Neuronal stem cell (in vitro differentiated cells): ENCODE measurements at regions not wholly inside any gene's neighbourhood (a gene's known extent, or its start where the extent isn't known, plus 50 kb on each side); places are given as distances from the start of the nearest gene placed in this dataset.

Source experiments
- DNase-seq: peaks from one replicate; pipeline ENCODE4 v3.0.0-alpha.2; 2013; ENCODE audit warnings: low spot score
- H2AFZ ChIP-seq: one replicate; pipeline ENCODE4 v1.6.1; 2013; ENCODE audit warnings: mild to moderate bottlenecking, low read length, inconsistent platforms
- H2AK5ac ChIP-seq: 2 replicates; pipeline ENCODE4 v1.6.1; 2013; ENCODE audit warnings: low read depth, mild to moderate bottlenecking, inconsistent platforms, low read length, moderate library complexity, mixed read lengths
- H2BK120ac ChIP-seq: 2 replicates; pipeline ENCODE4 v1.6.1; 2013; ENCODE audit warnings: low read depth, mild to moderate bottlenecking, inconsistent platforms, low read length, moderate library complexity, mixed read lengths
- H2BK12ac ChIP-seq: one replicate; pipeline ENCODE4 v1.6.1; 2013; ENCODE audit warnings: low read length, inconsistent platforms
- H2BK15ac ChIP-seq: 2 replicates; pipeline ENCODE4 v1.6.1; 2013; ENCODE audit warnings: mild to moderate bottlenecking, low read length, inconsistent platforms, mixed read lengths
- H2BK5ac ChIP-seq: one replicate; pipeline ENCODE4 v1.6.1; 2013; ENCODE audit warnings: inconsistent platforms, mild to moderate bottlenecking, low read length, moderate library complexity
- H3K14ac ChIP-seq: one replicate; pipeline ENCODE4 v1.6.1; 2013; ENCODE audit warnings: low read length, inconsistent platforms
- H3K18ac ChIP-seq: 2 replicates; pipeline ENCODE4 v1.6.1; 2013; ENCODE audit warnings: low read length, inconsistent platforms
- H3K23ac ChIP-seq: 2 replicates; pipeline ENCODE4 v1.6.1; 2013; ENCODE audit warnings: low read depth, mild to moderate bottlenecking, mixed read lengths, low read length, inconsistent platforms; ENCODE audit not compliant: poor library complexity
- H3K27ac ChIP-seq: replicated peaks from 3 replicates; pipeline ENCODE4 v1.5.1; 2013; ENCODE audit warnings: low read length, inconsistent platforms
- H3K27me3 ChIP-seq, 3 experiments: 2 replicates each; pipeline ENCODE4 v1.6.1; 2013; ENCODE audit warnings: low read length in 3 of 3, mild to moderate bottlenecking in 2 of 3, inconsistent platforms in 1 of 3, low read depth in 1 of 3, mixed read lengths in 1 of 3, moderate library complexity in 1 of 3; ENCODE audit not compliant: control insufficient read depth in 3 of 3, insufficient read depth in 3 of 3
- H3K36me3 ChIP-seq, 2 donors: replicated peaks in 1 of 2; 2 replicates each; pipeline ENCODE4 v1.6.1; 2013; ENCODE audit warnings: low read length in 2 of 2; ENCODE audit not compliant: control insufficient read depth in 2 of 2, insufficient read depth in 2 of 2
- H3K4ac ChIP-seq: 2 replicates; pipeline ENCODE4 v1.6.1; 2013; ENCODE audit warnings: inconsistent platforms, mild to moderate bottlenecking, low read length, moderate library complexity
- H3K4me1 ChIP-seq, 2 donors: 1 replicate in 1 of 2; 2 replicates in 1 of 2; pipeline ENCODE4 v1.6.1; 2013; ENCODE audit warnings: low read length in 2 of 2, low read depth in 1 of 2; ENCODE audit not compliant: control insufficient read depth in 2 of 2, insufficient read depth in 1 of 2
- H3K4me2 ChIP-seq: one replicate; pipeline ENCODE4 v1.6.1; 2013; ENCODE audit warnings: mild to moderate bottlenecking, low read length, inconsistent platforms; ENCODE audit not compliant: insufficient read depth, poor library complexity, severe bottlenecking
- H3K4me3 ChIP-seq, 2 donors: 2 replicates each; pipeline ENCODE4 v1.5.1; 2013; ENCODE audit warnings: low read length in 2 of 2, mild to moderate bottlenecking in 2 of 2, inconsistent platforms in 1 of 2, moderate library complexity in 1 of 2
- H3K79me1 ChIP-seq: one replicate; pipeline ENCODE4 v1.6.1; 2013; ENCODE audit warnings: low read depth, mild to moderate bottlenecking, inconsistent platforms, low read length, moderate library complexity
- H3K9ac ChIP-seq: one replicate; pipeline ENCODE4 v1.6.1; 2013; ENCODE audit warnings: mild to moderate bottlenecking, low read depth, low read length, inconsistent platforms; ENCODE audit not compliant: poor library complexity
- H3K9me3 ChIP-seq, 2 donors: replicated peaks in 1 of 2; 2 replicates each; pipeline versions ENCODE3 to v1.6.1; 2013; ENCODE audit warnings: low read length in 2 of 2, mild to moderate bottlenecking in 2 of 2, inconsistent platforms in 1 of 2, low read depth in 1 of 2, mixed read lengths in 1 of 2, moderate library complexity in 1 of 2; ENCODE audit not compliant: control insufficient read depth in 2 of 2, insufficient read depth in 1 of 2
- H4K8ac ChIP-seq: one replicate; pipeline ENCODE4 v1.6.1; 2013; ENCODE audit warnings: low read depth, mild to moderate bottlenecking, inconsistent platforms, low read length, moderate library complexity
- H4K91ac ChIP-seq: one replicate; pipeline ENCODE4 v1.6.1; 2013; ENCODE audit warnings: low read length, low read depth, mild to moderate bottlenecking, inconsistent platforms; ENCODE audit not compliant: poor library complexity
- WGBS, 2 donors: extraction: QIAGEN DNeasy Blood & Tissue Kit; methylation state at CpG; one replicate each; pipeline ENCODE4 v1.1.7; 2013; ENCODE audit warnings: missing lambda C conversion rate in 2 of 2, mixed read lengths in 1 of 2; ENCODE audit not compliant: insufficient read length in 2 of 2, insufficient replicate concordance in 1 of 2; ENCODE audit errors: extremely low coverage in 2 of 2; 5-methylcytosine and 5-hydroxymethylcytosine counted together

DNA sequence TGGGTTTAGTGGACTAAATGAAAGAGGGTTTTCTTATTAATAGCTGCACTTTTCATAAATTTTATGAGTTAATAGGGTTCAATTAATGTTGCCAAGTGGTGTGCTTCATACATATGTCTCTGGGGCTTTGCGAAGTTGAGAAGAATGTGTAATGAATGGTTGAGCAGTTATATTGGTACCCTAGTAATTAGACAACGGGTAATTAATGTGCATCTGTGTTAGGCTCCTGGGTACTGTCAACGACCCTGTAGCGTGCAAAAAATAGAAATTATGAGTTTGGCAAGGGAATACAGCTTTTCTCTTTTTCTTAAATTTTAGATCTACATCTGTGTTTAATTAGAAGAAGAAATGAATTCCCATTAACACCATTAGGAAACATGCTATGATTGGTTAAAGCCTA lies 1027.7 kb downstream of the ARAP2 start:
- Histone ChIP-seq H2BK12ac (no peak overlapping the region), H3K27ac (no peak overlapping the region), H3K79me1 (no peaks in the 10 kb centered on the region), H3K14ac (no peak overlapping the region), H3K4me2 (no peak overlapping the region), H3K4ac (no peak overlapping the region), H3K9me3 (no peaks in the 10 kb centered on the region), H3K4me1 (no peaks in the 10 kb centered on the region), H2BK120ac (no peak overlapping the region), H2BK15ac (no peak overlapping the region), H4K8ac (no peak overlapping the region), H3K36me3 (no peaks in the 10 kb centered on the region), H2BK5ac (no peak overlapping the region), H3K18ac (no peak overlapping the region), H2AK5ac (no peak overlapping the region), H4K91ac (no peak overlapping the region), H3K4me3 (no peak overlapping the region), H3K27me3 (no peaks in the 10 kb centered on the region), H3K9ac (no peak overlapping the region), H3K23ac (no peak overlapping the region), H2AFZ (no peak overlapping the region)
- no peak for DNase-seq
- no CpG with 5 or more reads among the region's 4 CpGs for WGBS, 2 donors

DNA sequence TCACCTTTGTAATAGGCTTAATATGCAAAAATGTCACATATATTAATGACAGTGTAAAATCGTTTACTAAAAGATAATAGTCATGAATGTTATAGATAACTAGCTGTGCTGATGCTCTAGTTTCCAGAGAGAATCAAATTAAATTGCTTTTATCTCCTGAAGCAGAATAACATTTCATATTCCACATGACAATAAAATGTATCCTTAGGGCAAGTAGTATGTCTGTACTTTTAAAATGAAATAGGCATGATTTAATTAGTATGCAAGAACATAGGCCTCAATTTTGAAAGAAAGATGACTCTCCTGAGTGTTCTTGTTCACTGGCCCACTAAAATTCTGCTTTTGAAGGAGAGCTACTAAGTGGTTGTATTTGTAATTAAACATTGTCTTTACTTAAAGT lies 1027.0 kb downstream of the ARAP2 start:
- no peak overlapping the region for H3K23ac ChIP-seq
- no peak overlapping the region for H4K91ac ChIP-seq
- DNase-seq, result no peak
- H2AFZ ChIP-seq, result no peak overlapping the region
- no peaks in the 10 kb centered on the region for H3K27me3 ChIP-seq
- H3K79me1 ChIP-seq, result no peaks in the 10 kb centered on the region
- no peak overlapping the region for H3K14ac ChIP-seq
- H2BK15ac ChIP-seq, result no peak overlapping the region
- no peak overlapping the region for H3K27ac ChIP-seq
- WGBS, 2 donors, result no CpG with 5 or more reads among the region's 1 CpG
- H4K8ac ChIP-seq, result no peak overlapping the region
- no peak overlapping the region for H2BK120ac ChIP-seq
- H2BK5ac ChIP-seq, result no peak overlapping the region
- H3K9ac ChIP-seq, result no peak overlapping the region
- no peak overlapping the region for H3K4me2 ChIP-seq
- H2BK12ac ChIP-seq, result no peak overlapping the region
- H3K4me3 ChIP-seq, result no peak overlapping the region
- no peak overlapping the region for H3K18ac ChIP-seq
- no peaks in the 10 kb centered on the region for H3K36me3 ChIP-seq
- no peak overlapping the region for H2AK5ac ChIP-seq
- no peaks in the 10 kb centered on the region for H3K4me1 ChIP-seq
- no peak overlapping the region for H3K4ac ChIP-seq
- H3K9me3 ChIP-seq, result no peaks in the 10 kb centered on the region

DNA sequence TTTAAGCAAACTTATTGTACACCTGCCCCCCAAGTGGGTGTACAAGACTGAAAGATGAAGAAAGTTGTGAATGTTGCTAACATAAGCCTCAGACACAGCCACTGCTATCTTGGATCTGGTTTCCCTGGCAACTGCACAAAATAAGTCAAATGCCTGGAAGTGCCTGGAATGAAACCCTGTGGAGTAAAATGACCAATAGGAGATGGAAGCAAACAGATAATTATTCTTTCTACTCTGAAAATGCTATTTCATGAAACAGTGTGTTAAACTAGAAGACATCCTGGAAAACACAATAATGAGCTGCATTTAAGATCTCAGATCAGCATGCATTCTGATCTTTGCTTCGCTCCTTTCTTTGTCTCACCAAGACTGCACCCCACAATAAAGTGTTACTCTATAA lies 1016.0 kb downstream of the ARAP2 start:
- no CpG with 5 or more reads among the region's 1 CpG for WGBS, 2 donors
- no peak overlapping the region for H2BK15ac ChIP-seq
- no peak overlapping the region for H2BK5ac ChIP-seq
- H3K18ac ChIP-seq, result no peak overlapping the region
- H3K27ac ChIP-seq, result no peak overlapping the region
- H3K4me3 ChIP-seq, result no peak overlapping the region
- no peak for DNase-seq
- H2AFZ ChIP-seq, result peak overlapping the region; percentile 70
- H3K4me2 ChIP-seq, result no peak overlapping the region
- no peaks in the 10 kb centered on the region for H3K36me3 ChIP-seq
- no peaks in the 10 kb centered on the region for H3K27me3 ChIP-seq
- H2BK12ac ChIP-seq, result no peak overlapping the region
- no peaks in the 10 kb centered on the region for H3K79me1 ChIP-seq
- H3K23ac ChIP-seq, result no peak overlapping the region
- no peak overlapping the region for H3K9ac ChIP-seq
- H2AK5ac ChIP-seq, result no peak overlapping the region
- no peaks in the 10 kb centered on the region for H3K9me3 ChIP-seq
- peaks cover 0 to 5% of the 10 kb centered on the region in 2 donors for H3K4me1 ChIP-seq
- no peak overlapping the region for H2BK120ac ChIP-seq
- no peak overlapping the region for H4K8ac ChIP-seq
- no peak overlapping the region for H3K4ac ChIP-seq
- no peak overlapping the region for H3K14ac ChIP-seq
- no peak overlapping the region for H4K91ac ChIP-seq

DNA sequence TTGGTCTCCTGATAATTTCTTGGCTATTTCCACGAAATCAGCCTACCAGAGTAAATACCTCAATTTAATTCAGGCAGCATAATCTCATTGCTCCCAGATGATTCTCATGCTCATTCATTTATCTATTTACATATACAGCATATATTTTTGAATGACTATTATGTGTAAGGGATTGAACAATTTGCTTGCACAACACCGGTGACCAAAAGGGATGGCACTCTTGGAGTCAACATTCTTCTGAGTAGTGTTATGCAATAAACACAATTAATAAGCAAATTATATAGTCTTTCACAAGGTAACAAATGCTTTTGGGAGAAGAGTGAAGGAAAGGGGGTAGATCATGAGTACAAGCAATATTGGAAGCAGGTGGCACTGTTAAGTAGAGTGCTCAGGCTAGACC lies 1015.3 kb downstream of the ARAP2 start:
- H3K4me3 ChIP-seq, result no peak overlapping the region
- no peak overlapping the region for H3K14ac ChIP-seq
- no peak overlapping the region for H3K4ac ChIP-seq
- no peak overlapping the region for H2BK15ac ChIP-seq
- no peak overlapping the region for H3K18ac ChIP-seq
- H3K4me1 ChIP-seq, result peaks cover 0 to 5% of the 10 kb centered on the region in 2 donors
- H3K4me2 ChIP-seq, result no peak overlapping the region
- no peak overlapping the region for H2AK5ac ChIP-seq
- no peak overlapping the region for H3K9ac ChIP-seq
- no peak overlapping the region for H2BK120ac ChIP-seq
- H3K36me3 ChIP-seq, result no peaks in the 10 kb centered on the region
- no peaks in the 10 kb centered on the region for H3K9me3 ChIP-seq
- H3K27ac ChIP-seq, result no peak overlapping the region
- peak overlapping the region; percentile 70 for H2AFZ ChIP-seq
- no peak overlapping the region for H4K8ac ChIP-seq
- WGBS, 2 donors, result no CpG with 5 or more reads among the region's 2 CpGs
- H4K91ac ChIP-seq, result no peak overlapping the region
- H2BK5ac ChIP-seq, result no peak overlapping the region
- H3K27me3 ChIP-seq, result no peaks in the 10 kb centered on the region
- no peak overlapping the region for H3K23ac ChIP-seq
- DNase-seq, result no peak
- H2BK12ac ChIP-seq, result no peak overlapping the region
- H3K79me1 ChIP-seq, result no peaks in the 10 kb centered on the region
